Right renal cortex interstitium (tissue), 3 donors: ENCODE measurements at regions not wholly inside any gene's neighbourhood (a gene's known extent, or its start where the extent isn't known, plus 50 kb on each side); places are given as distances from the start of the nearest gene placed in this dataset.
"Not testable (repeated sequence)": the region's sequence is repeated elsewhere in the genome, so short reads cannot be mapped to it uniquely, and the experiment has no call there.

Experiments used
- DNase-seq, 3 donors: peaks; one replicate each; pipeline ENCODE4 v3.0.0-alpha.2; 2013; ENCODE audit warnings: low read depth in 3 of 3, low spot score in 2 of 3

- no peak for DNase-seq
Observed at GRCh38 chr10:130498042-130498441, 361.9 kb downstream of the GLRX3 start.

- DNase-seq: no peak
Observed at GRCh38 chr10:130498934-130499333, 362.7 kb downstream of the GLRX3 start.

- DNase-seq: no peak
Observed at GRCh38 chr10:130499541-130499940, 363.4 kb downstream of the GLRX3 start.

GRCh38 chr10:130500261-130501000 lies 364.2 kb downstream of the GLRX3 start:
- DNase-seq: no peak

GRCh38 chr10:130507461-130507860 lies 371.3 kb downstream of the GLRX3 start:
- no peak for DNase-seq

- DNase-seq: no peak
Observed at GRCh38 chr10:130509881-130510689, 373.9 kb downstream of the GLRX3 start.

- no peak for DNase-seq
Observed at GRCh38 chr10:130510755-130511154, 374.6 kb downstream of the GLRX3 start.

GRCh38 chr10:130511766-130512165 lies 375.6 kb downstream of the GLRX3 start:
- DNase-seq: no peak

- DNase-seq: no peak
Observed at GRCh38 chr10:130512936-130513335, 376.7 kb downstream of the GLRX3 start.

GRCh38 chr10:130513686-130514476 lies 377.7 kb downstream of the GLRX3 start:
- no peak for DNase-seq

- no peak for DNase-seq
Observed at GRCh38 chr10:130515670-130516069, 379.5 kb downstream of the GLRX3 start.

GRCh38 chr10:130516141-130516735 lies 380.0 kb downstream of the GLRX3 start:
- no peak for DNase-seq

- not testable (repeated sequence) for DNase-seq
Observed at GRCh38 chr10:130518921-130519320, 382.7 kb downstream of the GLRX3 start.

- no peak for DNase-seq
Observed at GRCh38 chr10:130519791-130520190, 383.6 kb downstream of the GLRX3 start.

GRCh38 chr10:130531312-130531711 lies 395.1 kb downstream of the GLRX3 start:
- no peak for DNase-seq

GRCh38 chr10:130541090-130541489 lies 404.9 kb downstream of the GLRX3 start:
- no peak for DNase-seq

GRCh38 chr10:130542761-130543160 lies 406.6 kb downstream of the GLRX3 start:
- no peak for DNase-seq

- DNase-seq: no peak
Observed at GRCh38 chr10:130543794-130544193, 407.6 kb downstream of the GLRX3 start.

- DNase-seq: no peak
Observed at GRCh38 chr10:130545122-130545521, 408.9 kb downstream of the GLRX3 start.

GRCh38 chr10:130545697-130546096 lies 409.5 kb downstream of the GLRX3 start:
- no peak for DNase-seq

- DNase-seq: no peak
Observed at GRCh38 chr10:130546841-130547240, 410.6 kb downstream of the GLRX3 start.
